Kidney capillary endothelial cell (primary cell): ENCODE measurements at regions not wholly inside any gene's neighbourhood (a gene's known extent, or its start where the extent isn't known, plus 50 kb on each side); places are given as distances from the start of the nearest gene placed in this dataset.
A peak's percentile ranks its signal among the peaks of the same experiment; 100 is the strongest.

Experiments used
- DNase-seq: peaks from one replicate; pipeline ENCODE4 v3.0.0-alpha.2; 2018; ENCODE audit warnings: low spot score

- no peak for DNase-seq
Observed at GRCh38 chr13:105519771-105520170, 1015.7 kb downstream of the EFNB2 start.

GRCh38 chr13:105518086-105518485 is 1017.4 kb downstream of the EFNB2 start:
- no peak for DNase-seq

- DNase-seq = no peak
Observed at GRCh38 chr13:105514401-105514800, 1021.1 kb downstream of the EFNB2 start.

- peak; percentile 5 for DNase-seq
Observed at GRCh38 chr13:105513448-105513847, 1022.0 kb downstream of the EFNB2 start.

GRCh38 chr13:105509981-105510762 is 1025.3 kb downstream of the EFNB2 start:
- no peak for DNase-seq

- DNase-seq = no peak
Observed at GRCh38 chr13:105506463-105506862, 1029.0 kb downstream of the EFNB2 start.

GRCh38 chr13:105502193-105502592 is 1033.3 kb downstream of the EFNB2 start:
- no peak for DNase-seq

GRCh38 chr13:105497597-105497996 is 1037.9 kb downstream of the EFNB2 start:
- DNase-seq = no peak

GRCh38 chr13:105492216-105492615 is 1043.2 kb downstream of the EFNB2 start:
- no peak for DNase-seq

GRCh38 chr13:105491345-105491744 is 1044.1 kb downstream of the EFNB2 start:
- DNase-seq = no peak

- no peak for DNase-seq
Observed at GRCh38 chr13:105485081-105485480, 1050.4 kb downstream of the EFNB2 start.

- no peak for DNase-seq
Observed at GRCh38 chr13:105474983-105475610, 1060.4 kb downstream of the EFNB2 start.

GRCh38 chr13:105471673-105472072 is 1063.8 kb downstream of the EFNB2 start:
- DNase-seq = no peak

GRCh38 chr13:105466376-105466775 is 1069.1 kb downstream of the EFNB2 start:
- DNase-seq = no peak

GRCh38 chr13:105465745-105466144 is 1069.7 kb downstream of the EFNB2 start, which contains the start of gene DAOA:
DAOA (plus strand) TSS chr13:105466045.
- DNase-seq = no peak

GRCh38 chr13:105465251-105465650 is 1070.2 kb downstream of the EFNB2 start:
- DNase-seq = no peak

GRCh38 chr13:105464249-105464648 is 1071.2 kb downstream of the EFNB2 start:
- DNase-seq = no peak

- no peak for DNase-seq
Observed at GRCh38 chr13:105463011-105463501, 1072.4 kb downstream of the EFNB2 start.

- no peak for DNase-seq
Observed at GRCh38 chr13:105462098-105462497, 1073.4 kb downstream of the EFNB2 start.

- no peak for DNase-seq
Observed at GRCh38 chr13:105452895-105453294, 1082.6 kb downstream of the EFNB2 start.

GRCh38 chr13:105450784-105451183 is 1084.7 kb downstream of the EFNB2 start:
- DNase-seq = no peak

- DNase-seq = no peak
Observed at GRCh38 chr13:105448811-105449210, 1086.7 kb downstream of the EFNB2 start.

- no peak for DNase-seq
Observed at GRCh38 chr13:105446197-105446596, 1089.3 kb downstream of the EFNB2 start.
